Fibroblast of the aortic adventitia (primary cell): ENCODE measurements at regions not wholly inside any gene's neighbourhood (a gene's known extent, or its start where the extent isn't known, plus 50 kb on each side); places are given as distances from the start of the nearest gene placed in this dataset.

ENCODE experiments used
- DNase-seq: peaks from one replicate; pipeline ENCODE4 v3.0.0-alpha.2; 2010; ENCODE audit warnings: low read depth
- H3K4me3 ChIP-seq: 2 replicates; pipeline ENCODE4 v1.5.1; 2011; ENCODE audit warnings: low read depth, mild to moderate bottlenecking, control low read depth, low read length, moderate library complexity
- CTCF ChIP-seq: IDR thresholded peaks from 2 replicates; pipeline ENCODE4 v1.5.1; 2011; ENCODE audit warnings: mild to moderate bottlenecking, low read length, control low read depth, inconsistent platforms; ENCODE audit not compliant: insufficient read depth

- DNase-seq, result no peak
- no peak for TF ChIP-seq CTCF
- H3K4me3 ChIP-seq, result no peak overlapping the region
Measured at GRCh38 chr5:107320376-107320775, 350.4 kb downstream of the EFNA5 start.

GRCh38 chr5:107319901-107320300, 350.8 kb downstream of the EFNA5 start:
- no peak for TF ChIP-seq CTCF
- no peak overlapping the region for H3K4me3 ChIP-seq
- no peak for DNase-seq

- no peak overlapping the region for H3K4me3 ChIP-seq
- TF ChIP-seq CTCF, result no peak
- DNase-seq, result no peak
Measured at GRCh38 chr5:107314330-107314729, 356.4 kb downstream of the EFNA5 start.

GRCh38 chr5:107313921-107314320, 356.8 kb downstream of the EFNA5 start:
- DNase-seq, result no peak
- no peak overlapping the region for H3K4me3 ChIP-seq
- TF ChIP-seq CTCF, result no peak

GRCh38 chr5:107313098-107313497, 357.6 kb downstream of the EFNA5 start:
- H3K4me3 ChIP-seq, result no peak overlapping the region
- TF ChIP-seq CTCF, result no peak
- no peak for DNase-seq

GRCh38 chr5:107310181-107310580, 360.6 kb downstream of the EFNA5 start:
- TF ChIP-seq CTCF, result no peak
- DNase-seq, result no peak

GRCh38 chr5:107306594-107306993, 364.1 kb downstream of the EFNA5 start:
- peak; percentile 9 for DNase-seq
- peak; percentile 5 for TF ChIP-seq CTCF

More at GRCh38 chr5:107310181-107310580, 360.6 kb downstream of the EFNA5 start:
- no peak overlapping the region for H3K4me3 ChIP-seq

More at GRCh38 chr5:107306594-107306993, 364.1 kb downstream of the EFNA5 start:
- no peak overlapping the region for H3K4me3 ChIP-seq
